Cardiac fibroblast (primary cell): ENCODE measurements at regions not wholly inside any gene's neighbourhood (a gene's known extent, or its start where the extent isn't known, plus 50 kb on each side); places are given as distances from the start of the nearest gene placed in this dataset.

Source experiments
- DNase-seq, 2 donors: peaks; one replicate each; pipeline versions ENCODE4 v3.0.0 to v3.0.0-alpha.2; 2010; ENCODE audit warnings: low read depth in 2 of 2
- H3K4me3 ChIP-seq, 2 donors: replicated peaks in 1 of 2; 1 replicate in 1 of 2; 2 replicates in 1 of 2; pipeline ENCODE4 v1.5.1; 2011; ENCODE audit warnings: low read depth in 2 of 2, low read length in 2 of 2, mild to moderate bottlenecking in 2 of 2, moderate library complexity in 1 of 2
- CTCF ChIP-seq: IDR thresholded peaks from one replicate; pipeline ENCODE4 v1.5.1; 2011; ENCODE audit warnings: low read depth, mild to moderate bottlenecking, low read length, inconsistent platforms

- TF ChIP-seq CTCF: no peak
- H3K4me3 ChIP-seq: no peak overlapping the region
- DNase-seq: peak in 1 of 2 donors; percentile 23
Observed at GRCh38 chr12:98456041-98456440, 59.3 kb upstream of the TMPO start.

GRCh38 chr12:98456576-98457573, 58.5 kb upstream of the TMPO start:
- DNase-seq: peak; percentile 30 to 53
- H3K4me3 ChIP-seq: peak overlapping the region; percentile 19 to 40
- no peak for TF ChIP-seq CTCF

GRCh38 chr12:98464190-98464589, 51.2 kb upstream of the TMPO start:
- H3K4me3 ChIP-seq: no peak overlapping the region
- DNase-seq: peak; percentile 86 to 89
- no peak for TF ChIP-seq CTCF

- no peak for TF ChIP-seq CTCF
- H3K4me3 ChIP-seq: no peak overlapping the region
- DNase-seq: no peak
Observed at GRCh38 chr12:98465505-98465904, 49.9 kb upstream of the TMPO start.
